SK-N-SH (cell line): ENCODE measurements at regions not wholly inside any gene's neighbourhood (a gene's known extent, or its start where the extent isn't known, plus 50 kb on each side); places are given as distances from the start of the nearest gene placed in this dataset.

Experiments used
- CTCF ChIA-PET: fragments of 300-600, 350-600 bp; formaldehyde crosslinking; extraction: SDS; loops from one replicate; lab custom pipeline; 2021; lab: Yijun Ruan, JAX
- POLR2A ChIA-PET: fragments of 350-600 bp; sonication (Branson Sonifier 250); formaldehyde crosslinking; extraction: SDS; loops from one replicate; lab custom pipeline; 2020; ENCODE audit warnings: antibody characterized with exemption, inconsistent platforms; lab: Yijun Ruan, JAX
- DNase-seq: peaks from one replicate; pipeline ENCODE4 v3.0.0; 2012
- H2AFZ ChIP-seq: fragments of 200-600 bp; sonication (generic); 2 replicates; pipeline ENCODE4 v1.8.1; 2016; ENCODE audit warnings: antibody characterized with exemption, mild to moderate bottlenecking, low read depth
- H3F3A ChIP-seq: fragments of 200-600 bp; sonication (generic); replicated peaks from 2 replicates; pipeline ENCODE3; 2016; ENCODE audit warnings: antibody characterized with exemption, mild to moderate bottlenecking; ENCODE audit not compliant: insufficient read depth
- H3K27ac ChIP-seq, 2 experiments: fragments of 200-500 bp in 1 of 2; fragments of 200-600 bp in 1 of 2; sonication (Bioruptor generic) in 1 of 2; sonication (generic), shearing (Covaris generic) in 1 of 2; 2 replicates each; pipeline versions ENCODE4 v1.5.1 to v1.6.1; 2014 to 2016; ENCODE audit warnings: low read depth in 2 of 2, inconsistent platforms in 1 of 2, low read length in 1 of 2, mild to moderate bottlenecking in 1 of 2, mixed read lengths in 1 of 2
- H3K27me3 ChIP-seq: fragments of 200-600 bp; sonication (generic), shearing (Covaris generic); 2 replicates; pipeline ENCODE4 v1.6.1; 2016; ENCODE audit warnings: mixed run types; ENCODE audit not compliant: insufficient read depth
- H3K36me3 ChIP-seq, 2 experiments: fragments of 200-500 bp in 1 of 2; fragments of 200-600 bp in 1 of 2; sonication (Bioruptor generic) in 1 of 2; sonication (generic) in 1 of 2; replicated peaks in 1 of 2; 2 replicates each; pipeline versions ENCODE3 to v1.5.1; 2014 to 2016; ENCODE audit warnings: low read length in 1 of 2, mild to moderate bottlenecking in 1 of 2; ENCODE audit not compliant: insufficient read depth in 2 of 2, control insufficient read depth in 1 of 2
- H3K4me1 ChIP-seq, 2 experiments: fragments of 200-500 bp in 1 of 2; fragments of 200-600 bp in 1 of 2; sonication (Bioruptor generic) in 1 of 2; sonication (generic), shearing (Covaris generic) in 1 of 2; 2 replicates each; pipeline versions ENCODE4 v1.5.1 to v1.6.1; 2014 to 2016; ENCODE audit warnings: low read depth in 1 of 2, low read length in 1 of 2, mixed run types in 1 of 2; ENCODE audit not compliant: insufficient read depth in 2 of 2, control insufficient read depth in 1 of 2
- H3K4me2 ChIP-seq: fragments of 200-600 bp; sonication (generic), shearing (Covaris generic); 2 replicates; pipeline ENCODE4 v1.6.1; 2017; ENCODE audit warnings: mixed run types
- H3K4me3 ChIP-seq, 2 experiments: fragments of 200-500 bp in 1 of 2; fragments of 200-600 bp in 1 of 2; sonication (Bioruptor generic) in 1 of 2; sonication (generic), shearing (Covaris generic) in 1 of 2; 2 replicates each; pipeline versions ENCODE4 v1.5.1 to v1.8.1; 2014 to 2016; ENCODE audit warnings: low read depth in 2 of 2, inconsistent platforms in 1 of 2, low read length in 1 of 2, mild to moderate bottlenecking in 1 of 2, mixed read lengths in 1 of 2, moderate library complexity in 1 of 2
- H3K79me2 ChIP-seq: fragments of 200-600 bp; sonication (generic); 2 replicates; pipeline ENCODE4 v1.8.1; 2017; ENCODE audit warnings: mild to moderate bottlenecking; ENCODE audit not compliant: insufficient read depth
- H3K9ac ChIP-seq: fragments of 200-600 bp; sonication (generic); 2 replicates; pipeline ENCODE4 v1.6.1; 2017; ENCODE audit warnings: mixed run types
- H3K9me2 ChIP-seq: fragments of 200-600 bp; sonication (generic); 2 replicates; pipeline ENCODE4 v1.6.1; 2017; ENCODE audit warnings: mixed run types
- H3K9me3 ChIP-seq: fragments of 200-600 bp; sonication (generic); 2 replicates; pipeline ENCODE4 v1.6.1; 2017; ENCODE audit warnings: mixed run types, mild to moderate bottlenecking, moderate library complexity
- H4K20me1 ChIP-seq: fragments of 200-600 bp; sonication (generic); 2 replicates; pipeline ENCODE4 v1.6.1; 2017; ENCODE audit warnings: mild to moderate bottlenecking, mixed run types; ENCODE audit not compliant: insufficient read depth
- CTCF ChIP-seq: fragments of 200-600 bp; sonication (generic); IDR thresholded peaks from 2 replicates; pipeline ENCODE4 v1.6.1; 2017; ENCODE audit warnings: antibody characterized with exemption, mild to moderate bottlenecking, moderate library complexity
- ELF1 ChIP-seq: IDR thresholded peaks from 2 replicates; pipeline ENCODE4 v1.4.0; 2012
- EP300 ChIP-seq, 2 experiments: IDR thresholded peaks; 2 replicates each; pipeline versions ENCODE4 v1.4.0 to v1.6.1; 2012; ENCODE audit warnings: borderline replicate concordance in 1 of 2, low read depth in 1 of 2, low read length in 1 of 2
- EZH2phosphoT487 ChIP-seq: fragments of 200-600 bp; sonication (generic); IDR thresholded peaks from 2 replicates; pipeline ENCODE4 v1.6.1; 2017; ENCODE audit warnings: low read depth, mixed run types, mild to moderate bottlenecking, antibody characterized with exemption, moderate library complexity, borderline replicate concordance
- FOXM1 ChIP-seq: IDR thresholded peaks from 2 replicates; pipeline ENCODE4 v1.4.0; 2012; ENCODE audit warnings: low read depth, mild to moderate bottlenecking
- GABPA ChIP-seq: IDR thresholded peaks from 2 replicates; pipeline ENCODE4 v1.4.0; 2012; ENCODE audit warnings: low read depth, mild to moderate bottlenecking
- IRF3 ChIP-seq: fragments of 150-350 bp; IDR thresholded peaks from 2 replicates; pipeline ENCODE4 v1.6.1; 2016; ENCODE audit warnings: mild to moderate bottlenecking, low read depth, low read length
- MXI1 ChIP-seq: IDR thresholded peaks from 2 replicates; pipeline ENCODE4 v1.6.1; 2012; ENCODE audit warnings: mild to moderate bottlenecking, low read depth, low read length, improper control_type of control experiment
- NFIC ChIP-seq: IDR thresholded peaks from 2 replicates; pipeline ENCODE4 v1.4.0; 2012; ENCODE audit warnings: borderline replicate concordance
- POLR2AphosphoS5 ChIP-seq: IDR thresholded peaks from 2 replicates; pipeline ENCODE4 v1.6.1; 2012; ENCODE audit warnings: low read depth, low read length
- RAD21 ChIP-seq: IDR thresholded peaks from 2 replicates; pipeline ENCODE4 v1.6.1; 2012; ENCODE audit warnings: mild to moderate bottlenecking, low read length
- RFX5 ChIP-seq: IDR thresholded peaks from 2 replicates; pipeline ENCODE4 v1.6.1; 2012; ENCODE audit warnings: mild to moderate bottlenecking, improper control_type of control experiment, low read length
- SIN3A ChIP-seq: IDR thresholded peaks from 2 replicates; pipeline ENCODE4 v1.6.1; 2012; ENCODE audit warnings: low read depth, mild to moderate bottlenecking, low read length, moderate library complexity, borderline replicate concordance
- SMC3 ChIP-seq: IDR thresholded peaks from 2 replicates; pipeline ENCODE4 v1.6.1; 2012; ENCODE audit warnings: low read depth, low read length, improper control_type of control experiment
- TCF12 ChIP-seq: IDR thresholded peaks from 2 replicates; pipeline ENCODE4 v1.4.0; 2012
- TEAD4 ChIP-seq: IDR thresholded peaks from 2 replicates; pipeline ENCODE4 v1.4.0; 2012; ENCODE audit warnings: mild to moderate bottlenecking, borderline replicate concordance; ENCODE audit not compliant: insufficient read depth
- USF2 ChIP-seq: fragments of 150-350 bp; IDR thresholded peaks from 2 replicates; pipeline ENCODE4 v1.6.1; 2017; ENCODE audit warnings: antibody characterized with exemption, low read length, low read depth, borderline replicate concordance
- YY1 ChIP-seq: IDR thresholded peaks from 2 replicates; pipeline ENCODE4 v1.4.0; 2012; ENCODE audit warnings: low read depth, mild to moderate bottlenecking
- WGBS: methylation state at CpG from one replicate; pipeline ENCODE4 v1.1.6; 2017; ENCODE audit warnings: low lambda C conversion rate; 5-methylcytosine and 5-hydroxymethylcytosine counted together
- TF ChIP-seq, protein P1 (sequence below): IDR thresholded peaks from 2 replicates; pipeline ENCODE4 v1.4.0; 2012; ENCODE audit warnings: low read depth
- TF ChIP-seq, protein P2 (sequence below): IDR thresholded peaks from 2 replicates; pipeline ENCODE4 v1.4.0; 2012; ENCODE audit warnings: low read depth, borderline replicate concordance

DNA sequence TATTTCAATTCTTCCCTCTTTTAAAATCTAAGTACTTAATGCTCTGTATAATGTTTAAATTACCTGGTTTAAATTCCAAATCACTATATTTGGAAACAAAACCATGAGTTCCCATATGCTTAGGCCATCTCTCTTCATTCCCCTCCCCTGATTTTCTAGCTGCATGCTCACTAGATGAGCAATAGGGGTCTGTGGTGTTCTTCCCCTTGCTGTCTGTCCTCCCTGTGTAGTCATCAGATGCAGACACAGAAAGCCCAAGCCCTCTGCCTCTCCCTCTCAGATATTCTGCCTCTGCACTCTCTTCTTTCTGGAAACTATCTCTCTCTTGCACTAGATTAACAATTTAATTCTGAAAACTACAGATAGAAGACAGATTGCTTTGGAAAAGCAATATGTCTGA is 1730.2 kb downstream of the OLFM4 start:
- no peak overlapping the region for H2AFZ ChIP-seq
- H3K27me3 ChIP-seq: no peaks in the 10 kb centered on the region
- no peaks in the 10 kb centered on the region for H4K20me1 ChIP-seq
- H3K27ac ChIP-seq: no peak overlapping the region
- CTCF ChIA-PET: no interaction called here
- no peak overlapping the region for H3K4me2 ChIP-seq
- H3K9ac ChIP-seq: no peak overlapping the region
- H3K4me3 ChIP-seq: no peak overlapping the region
- TF ChIP-seq MXI1 (no peak), SIN3A (no peak), SMC3 (no peak), GABPA (no peak), ELF1 (no peak), TCF12 (no peak), RFX5 (no peak), CTCF (no peak), EZH2phosphoT487 (no peak), FOXM1 (no peak), RAD21 (no peak), EP300 (IDR thresholded peaks at IDR 0.05; ENCODE audit: borderline replicate concordance in 1 of 2, low read depth in 1 of 2, low read length in 1 of 2) (no peak), USF2 (no peak), NFIC (no peak)
- TF ChIP-seq, all 33 proteins: peak for 0
- no peaks in the 10 kb centered on the region for H3K36me3 ChIP-seq
- POLR2A ChIA-PET: no interaction called here
- no peaks in the 10 kb centered on the region for H3K9me2 ChIP-seq
- H3F3A ChIP-seq: no peaks in the 10 kb centered on the region
- H3K79me2 ChIP-seq: no peaks in the 10 kb centered on the region
- no peaks in the 10 kb centered on the region for H3K4me1 ChIP-seq
- no peaks in the 10 kb centered on the region for H3K9me3 ChIP-seq
- DNase-seq: no peak

DNA sequence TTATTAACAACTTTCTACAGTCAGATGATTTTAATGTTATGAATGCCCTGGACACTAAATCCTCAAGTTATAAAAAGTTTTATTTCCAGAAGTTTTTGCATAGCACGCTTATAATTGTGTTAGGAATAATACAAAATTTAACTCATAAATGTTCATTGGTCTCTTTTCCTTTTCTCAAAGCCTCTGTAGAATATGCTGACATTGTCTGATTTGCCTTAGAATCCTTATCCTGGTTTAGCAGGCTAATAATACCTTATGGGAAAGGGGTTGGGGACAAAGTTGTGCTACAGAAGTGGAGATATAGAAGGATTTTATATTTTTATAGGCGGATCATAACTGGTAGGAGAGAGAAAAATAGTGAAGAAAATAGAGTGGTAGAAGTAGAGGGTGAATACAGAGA is 1739.6 kb downstream of the OLFM4 start:
- Histone ChIP-seq H3K4me3 (no peak overlapping the region), H4K20me1 (no peaks in the 10 kb centered on the region), H3F3A (no peaks in the 10 kb centered on the region), H2AFZ (no peak overlapping the region), H3K9me2 (no peaks in the 10 kb centered on the region), H3K79me2 (no peaks in the 10 kb centered on the region), H3K4me2 (no peak overlapping the region), H3K9me3 (no peaks in the 10 kb centered on the region), H3K27ac (no peak overlapping the region), H3K36me3 (no peaks in the 10 kb centered on the region), H3K4me1 (no peaks in the 10 kb centered on the region), H3K9ac (no peak overlapping the region), H3K27me3 (no peaks in the 10 kb centered on the region)
- CTCF ChIA-PET: no interaction called here
- POLR2A ChIA-PET: no interaction called here
- no peak for DNase-seq
- WGBS: 3% methylated on average over 2 of the region's 2 CpGs
- TF ChIP-seq, protein P1, sequence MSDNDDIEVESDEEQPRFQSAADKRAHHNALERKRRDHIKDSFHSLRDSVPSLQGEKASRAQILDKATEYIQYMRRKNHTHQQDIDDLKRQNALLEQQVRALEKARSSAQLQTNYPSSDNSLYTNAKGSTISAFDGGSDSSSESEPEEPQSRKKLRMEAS: no peak
- TF ChIP-seq CTCF (no peak), FOXM1 (no peak), GABPA (no peak), SMC3 (no peak), TEAD4 (no peak), RFX5 (no peak), TCF12 (no peak), USF2 (no peak), IRF3 (no peak), YY1 (no peak), POLR2AphosphoS5 (no peak), NFIC (no peak)
- TF ChIP-seq, protein P2, sequence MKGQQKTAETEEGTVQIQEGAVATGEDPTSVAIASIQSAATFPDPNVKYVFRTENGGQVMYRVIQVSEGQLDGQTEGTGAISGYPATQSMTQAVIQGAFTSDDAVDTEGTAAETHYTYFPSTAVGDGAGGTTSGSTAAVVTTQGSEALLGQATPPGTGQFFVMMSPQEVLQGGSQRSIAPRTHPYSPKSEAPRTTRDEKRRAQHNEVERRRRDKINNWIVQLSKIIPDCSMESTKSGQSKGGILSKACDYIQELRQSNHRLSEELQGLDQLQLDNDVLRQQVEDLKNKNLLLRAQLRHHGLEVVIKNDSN: no peak
